ENCODE measurements at regions not wholly inside any gene's neighbourhood (a gene's known extent, or its start where the extent isn't known, plus 50 kb on each side); places are given as distances from the start of the nearest gene placed in this dataset.

GRCh38 chr9:11549311-11549794 lies 936.6 kb upstream of the PTPRD start:
- TF ChIP-seq CTCF (IDR thresholded peaks at IDR 0.05) (no peak), ZNF317 (CRISPR knock-in tag; IDR thresholded peaks at IDR 0.05; ENCODE audit: borderline replicate concordance, low read depth) (no peak), ZNF671 (CRISPR knock-in tag; IDR thresholded peaks at IDR 0.05) (no peak), PRDM15 (CRISPR knock-in tag; IDR thresholded peaks at IDR 0.05) (no peak), MLX (CRISPR knock-in tag; IDR thresholded peaks at IDR 0.05) (no peak)
